ENCODE measurements at regions not wholly inside any gene's neighbourhood (a gene's known extent, or its start where the extent isn't known, plus 50 kb on each side); places are given as distances from the start of the nearest gene placed in this dataset.
"Not testable (repeated sequence)": the region's sequence is repeated elsewhere in the genome, so short reads cannot be mapped to it uniquely, and the experiment has no call there.

- Histone ChIP-seq H3K27me3 (ENCODE audit: control insufficient read depth, insufficient read depth, low read length) (no peaks in the 10 kb centered on the region), H3K4me3 (ENCODE audit: low read length) (no peak overlapping the region), H3K27ac (ENCODE audit: low read length) (no peak overlapping the region), H3K9me3 (ENCODE audit: control insufficient read depth, insufficient read depth, low read length) (no peaks in the 10 kb centered on the region), H3K4me1 (ENCODE audit: control insufficient read depth, insufficient read depth, low read length) (no peaks in the 10 kb centered on the region), H3K36me3 (ENCODE audit: control insufficient read depth, insufficient read depth, low read length) (no peaks in the 10 kb centered on the region)
- Mint-ChIP-seq H3K27ac (no peak overlapping the region), H3K36me3 (no peaks in the 10 kb centered on the region), H3K4me3 (no peak overlapping the region), H3K4me1 (no peaks in the 10 kb centered on the region), H3K27me3 (ENCODE audit: low read depth in 2 of 2) (peaks cover 7 to 9% of the 10 kb centered on the region in 2 donors), H3K9me3 (peaks cover 0 to 8% of the 10 kb centered on the region in 2 donors)
- ATAC-seq (no peak), DNase-seq (no peak)
- TF ChIP-seq CTCF (IDR thresholded peaks at IDR 0.05), result no peak
- 94% methylated on average over 2 of the region's 2 CpGs for WGBS (ENCODE audit: insufficient coverage)
- intact Hi-C loops (cut with micrococcal nuclease), result no loop called here
These were observed 197.8 kb downstream of the EBLN2 start for GRCh38 chr3:73259291-73259690.

GRCh38 chr3:73259856-73260255 lies 198.4 kb downstream of the EBLN2 start:
- 50% methylated on average over 1 of the region's 1 CpG for WGBS (ENCODE audit: insufficient coverage)
- intact Hi-C loops (cut with micrococcal nuclease), result no loop called here
- H3K27ac Mint-ChIP-seq, result no peak overlapping the region
- Histone ChIP-seq H3K9me3 (ENCODE audit: control insufficient read depth, insufficient read depth, low read length) (no peaks in the 10 kb centered on the region), H3K36me3 (ENCODE audit: control insufficient read depth, insufficient read depth, low read length) (no peaks in the 10 kb centered on the region), H3K27ac (ENCODE audit: low read length) (no peak overlapping the region), H3K4me3 (ENCODE audit: low read length) (no peak overlapping the region), H3K27me3 (ENCODE audit: control insufficient read depth, insufficient read depth, low read length) (no peaks in the 10 kb centered on the region), H3K4me1 (ENCODE audit: control insufficient read depth, insufficient read depth, low read length) (no peaks in the 10 kb centered on the region)
- peaks cover 0 to 8% of the 10 kb centered on the region in 2 donors for H3K9me3 Mint-ChIP-seq
- H3K27me3 Mint-ChIP-seq (ENCODE audit: low read depth in 2 of 2), result peaks cover 7 to 9% of the 10 kb centered on the region in 2 donors
- no peak overlapping the region for H3K4me3 Mint-ChIP-seq
- TF ChIP-seq CTCF (IDR thresholded peaks at IDR 0.05), result no peak
- no peaks in the 10 kb centered on the region for H3K36me3 Mint-ChIP-seq
- DNase-seq, result no peak
- H3K4me1 Mint-ChIP-seq, result no peaks in the 10 kb centered on the region
- no peak for ATAC-seq

- H3K27ac ChIP-seq (ENCODE audit: low read length); intact Hi-C loops (cut with micrococcal nuclease); DNase-seq; H3K36me3 ChIP-seq (ENCODE audit: control insufficient read depth, insufficient read depth, low read length); H3K27me3 ChIP-seq (ENCODE audit: control insufficient read depth, insufficient read depth, low read length); H3K4me1 Mint-ChIP-seq; H3K27ac Mint-ChIP-seq; H3K4me1 ChIP-seq (ENCODE audit: control insufficient read depth, insufficient read depth, low read length); H3K4me3 Mint-ChIP-seq; H3K36me3 Mint-ChIP-seq; H3K9me3 Mint-ChIP-seq; H3K27me3 Mint-ChIP-seq (ENCODE audit: low read depth in 2 of 2); H3K4me3 ChIP-seq (ENCODE audit: low read length); ATAC-seq; H3K9me3 ChIP-seq (ENCODE audit: control insufficient read depth, insufficient read depth, low read length): not testable (repeated sequence)
- 90% methylated on average over 1 of the region's 1 CpG for WGBS (ENCODE audit: insufficient coverage)
These were observed 205.1 kb downstream of the EBLN2 start for GRCh38 chr3:73266558-73266957.

GRCh38 chr3:73269126-73269525 lies 207.7 kb downstream of the EBLN2 start:
- H3K27ac ChIP-seq (ENCODE audit: low read length); H3K36me3 Mint-ChIP-seq; H3K9me3 ChIP-seq (ENCODE audit: control insufficient read depth, insufficient read depth, low read length); H3K4me3 ChIP-seq (ENCODE audit: low read length); H3K4me1 ChIP-seq (ENCODE audit: control insufficient read depth, insufficient read depth, low read length); intact Hi-C loops (cut with micrococcal nuclease); DNase-seq; H3K4me3 Mint-ChIP-seq; H3K36me3 ChIP-seq (ENCODE audit: control insufficient read depth, insufficient read depth, low read length); ATAC-seq; H3K27ac Mint-ChIP-seq; H3K27me3 ChIP-seq (ENCODE audit: control insufficient read depth, insufficient read depth, low read length); H3K27me3 Mint-ChIP-seq (ENCODE audit: low read depth in 2 of 2); H3K9me3 Mint-ChIP-seq; H3K4me1 Mint-ChIP-seq: not testable (repeated sequence)
- WGBS (ENCODE audit: insufficient coverage), result 91% methylated on average over 16 of the region's 25 CpGs
